ENCODE measurements at regions not wholly inside any gene's neighbourhood (a gene's known extent, or its start where the extent isn't known, plus 50 kb on each side); places are given as distances from the start of the nearest gene placed in this dataset.

- no peaks in the 10 kb centered on the region for H3K4me1 ChIP-seq
- H3K4me3 ChIP-seq: no peak overlapping the region
- H3K9me3 ChIP-seq: peaks cover 0 to 3% (median 0%) of the 10 kb centered on the region in 8 donors
- 72 to 81% (median 77%) methylated on average over 10 of the region's 10 CpGs for WGBS, 5 donors
- intact Hi-C loops (cut with DNase I; ENCODE audit: low total_unique reads): no loop called here
- H3K27ac ChIP-seq: no peak overlapping the region
- H3K36me3 ChIP-seq: no peaks in the 10 kb centered on the region
- no peaks in the 10 kb centered on the region for H3K27me3 ChIP-seq (replicated peaks in 1 of 7)
- no peak for DNase-seq
- no peak for TF ChIP-seq POLR2A (IDR thresholded peaks at IDR 0.05)
- TF ChIP-seq POLR2AphosphoS5 (IDR thresholded peaks at IDR 0.05): no peak
- TF ChIP-seq, protein P1, sequence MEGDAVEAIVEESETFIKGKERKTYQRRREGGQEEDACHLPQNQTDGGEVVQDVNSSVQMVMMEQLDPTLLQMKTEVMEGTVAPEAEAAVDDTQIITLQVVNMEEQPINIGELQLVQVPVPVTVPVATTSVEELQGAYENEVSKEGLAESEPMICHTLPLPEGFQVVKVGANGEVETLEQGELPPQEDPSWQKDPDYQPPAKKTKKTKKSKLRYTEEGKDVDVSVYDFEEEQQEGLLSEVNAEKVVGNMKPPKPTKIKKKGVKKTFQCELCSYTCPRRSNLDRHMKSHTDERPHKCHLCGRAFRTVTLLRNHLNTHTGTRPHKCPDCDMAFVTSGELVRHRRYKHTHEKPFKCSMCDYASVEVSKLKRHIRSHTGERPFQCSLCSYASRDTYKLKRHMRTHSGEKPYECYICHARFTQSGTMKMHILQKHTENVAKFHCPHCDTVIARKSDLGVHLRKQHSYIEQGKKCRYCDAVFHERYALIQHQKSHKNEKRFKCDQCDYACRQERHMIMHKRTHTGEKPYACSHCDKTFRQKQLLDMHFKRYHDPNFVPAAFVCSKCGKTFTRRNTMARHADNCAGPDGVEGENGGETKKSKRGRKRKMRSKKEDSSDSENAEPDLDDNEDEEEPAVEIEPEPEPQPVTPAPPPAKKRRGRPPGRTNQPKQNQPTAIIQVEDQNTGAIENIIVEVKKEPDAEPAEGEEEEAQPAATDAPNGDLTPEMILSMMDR (IDR thresholded peaks at IDR 0.05 in 8 of 11, conservative IDR thresholded peaks at IDR 0.05 in 3 of 11): no peak
These were observed 273.7 kb downstream of the GLRX3 start for GRCh38 chr10:130409931-130410330.

- H3K27ac ChIP-seq: no peak overlapping the region
- peaks cover 0 to 3% (median 0%) of the 10 kb centered on the region in 8 donors for H3K9me3 ChIP-seq
- no peak for DNase-seq
- TF ChIP-seq, protein P1 (IDR thresholded peaks at IDR 0.05 in 8 of 11, conservative IDR thresholded peaks at IDR 0.05 in 3 of 11): no peak
- TF ChIP-seq POLR2AphosphoS5 (IDR thresholded peaks at IDR 0.05) (no peak), POLR2A (IDR thresholded peaks at IDR 0.05) (no peak)
- no peaks in the 10 kb centered on the region for H3K36me3 ChIP-seq
- intact Hi-C loops (cut with DNase I; ENCODE audit: low total_unique reads): no loop called here
- peaks cover 0 to 5% (median 0%) of the 10 kb centered on the region in 7 donors for H3K27me3 ChIP-seq (replicated peaks in 1 of 7)
- H3K4me1 ChIP-seq: no peaks in the 10 kb centered on the region
- WGBS, 5 donors: 37 to 49% (median 41%) methylated on average over 13 of the region's 13 CpGs
- no peak overlapping the region for H3K4me3 ChIP-seq
These were observed 275.4 kb downstream of the GLRX3 start for GRCh38 chr10:130411496-130412085.

- no peak overlapping the region for H3K4me3 ChIP-seq
- H3K9me3 ChIP-seq: peaks cover 0 to 3% (median 0%) of the 10 kb centered on the region in 8 donors
- intact Hi-C loops (cut with DNase I; ENCODE audit: low total_unique reads): no loop called here
- no peaks in the 10 kb centered on the region for H3K4me1 ChIP-seq
- H3K36me3 ChIP-seq: no peaks in the 10 kb centered on the region
- 42 to 63% (median 52%) methylated on average over 5 of the region's 5 CpGs for WGBS, 5 donors
- TF ChIP-seq, protein P1 (IDR thresholded peaks at IDR 0.05 in 8 of 11, conservative IDR thresholded peaks at IDR 0.05 in 3 of 11): no peak
- no peak for TF ChIP-seq POLR2AphosphoS5 (IDR thresholded peaks at IDR 0.05)
- TF ChIP-seq POLR2A (IDR thresholded peaks at IDR 0.05): no peak
- no peak for DNase-seq
- peaks cover 0 to 5% (median 0%) of the 10 kb centered on the region in 7 donors for H3K27me3 ChIP-seq (replicated peaks in 1 of 7)
- H3K27ac ChIP-seq: no peak overlapping the region
These were observed 276.1 kb downstream of the GLRX3 start for GRCh38 chr10:130412317-130412716.

- no peak overlapping the region for H3K27ac ChIP-seq
- H3K36me3 ChIP-seq: no peaks in the 10 kb centered on the region
- no peak for DNase-seq
- intact Hi-C loops (cut with DNase I; ENCODE audit: low total_unique reads): no loop called here
- TF ChIP-seq, protein P1 (IDR thresholded peaks at IDR 0.05 in 8 of 11, conservative IDR thresholded peaks at IDR 0.05 in 3 of 11): no peak
- no peak for TF ChIP-seq POLR2AphosphoS5 (IDR thresholded peaks at IDR 0.05)
- TF ChIP-seq POLR2A (IDR thresholded peaks at IDR 0.05): no peak
- no peaks in the 10 kb centered on the region for H3K9me3 ChIP-seq
- 83 to 91% (median 86%) methylated on average over 9 of the region's 9 CpGs for WGBS, 5 donors
- no peaks in the 10 kb centered on the region for H3K4me1 ChIP-seq
- H3K4me3 ChIP-seq: no peak overlapping the region
- H3K27me3 ChIP-seq (replicated peaks in 1 of 7): peaks cover 0 to 12% (median 0%) of the 10 kb centered on the region in 7 donors
These were observed 280.4 kb downstream of the GLRX3 start for GRCh38 chr10:130416334-130417150.
